Stomach smooth muscle (tissue), 2 donors: ENCODE measurements at regions not wholly inside any gene's neighbourhood (a gene's known extent, or its start where the extent isn't known, plus 50 kb on each side); places are given as distances from the start of the nearest gene placed in this dataset.

Experiments
- H3K27ac ChIP-seq: one replicate; pipeline ENCODE4 v1.7.0; 2013; ENCODE audit warnings: mild to moderate bottlenecking, low read length, inconsistent platforms
- H3K27me3 ChIP-seq, 2 donors: one replicate each; pipeline ENCODE4 v1.7.0; 2013; ENCODE audit warnings: low read length in 2 of 2; ENCODE audit not compliant: insufficient read depth in 2 of 2, control insufficient read depth in 1 of 2
- H3K36me3 ChIP-seq, 2 donors: one replicate each; pipeline ENCODE4 v1.7.0; 2013; ENCODE audit warnings: low read length in 2 of 2; ENCODE audit not compliant: control insufficient read depth in 2 of 2, insufficient read depth in 2 of 2
- H3K4me1 ChIP-seq: one replicate; pipeline ENCODE4 v1.7.0; 2013; ENCODE audit warnings: low read length; ENCODE audit not compliant: control insufficient read depth, insufficient read depth
- H3K4me3 ChIP-seq, 2 donors: one replicate each; pipeline ENCODE4 v1.7.0; 2013; ENCODE audit warnings: low read length in 2 of 2
- H3K9ac ChIP-seq, 2 donors: one replicate each; pipeline ENCODE4 v1.7.0; 2013; ENCODE audit warnings: low read length in 2 of 2, mild to moderate bottlenecking in 1 of 2
- H3K9me3 ChIP-seq, 2 donors: one replicate each; pipeline ENCODE4 v1.7.0; 2013; ENCODE audit warnings: low read length in 2 of 2; ENCODE audit not compliant: control insufficient read depth in 2 of 2
- donor health status: healthy.
- donor health status: Pancreatic carcinoma.

DNA sequence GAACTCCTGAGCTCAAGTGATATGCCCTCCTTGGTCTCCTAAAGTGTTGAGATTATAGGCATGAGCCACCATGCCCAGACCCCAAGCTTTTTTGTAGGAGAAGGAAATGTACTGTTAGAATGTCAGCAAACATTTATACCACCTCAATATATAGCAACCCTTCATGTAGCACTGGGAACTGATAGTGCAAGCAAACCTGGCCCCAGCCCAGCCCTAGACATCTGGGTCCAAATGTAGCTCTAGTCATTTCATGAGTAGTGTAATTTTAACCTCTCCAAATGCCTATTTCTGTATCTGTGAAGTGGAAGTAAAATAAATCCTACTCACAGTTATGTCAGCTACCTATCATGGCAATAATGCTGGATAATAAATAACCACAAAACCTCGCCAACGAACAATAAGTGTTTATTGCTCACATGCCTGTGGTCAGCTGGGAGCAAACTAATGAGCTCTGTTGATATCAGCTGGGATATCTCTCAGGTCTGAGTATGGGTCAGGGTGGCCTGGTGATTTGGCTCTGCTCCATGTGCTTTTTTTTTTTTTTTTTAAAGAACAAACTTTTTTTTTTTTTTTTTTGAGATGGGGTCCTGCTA lies 180.4 kb downstream of the CD8B2 start:
- no peak overlapping the region for H3K27ac ChIP-seq
- no peaks in the 10 kb centered on the region for H3K27me3 ChIP-seq
- no peak overlapping the region for H3K9ac ChIP-seq
- H3K4me3 ChIP-seq: no peak overlapping the region
- H3K9me3 ChIP-seq: peaks cover 2 to 5% of the 10 kb centered on the region in 2 donors
- H3K36me3 ChIP-seq: no peaks in the 10 kb centered on the region
- no peaks in the 10 kb centered on the region for H3K4me1 ChIP-seq

DNA sequence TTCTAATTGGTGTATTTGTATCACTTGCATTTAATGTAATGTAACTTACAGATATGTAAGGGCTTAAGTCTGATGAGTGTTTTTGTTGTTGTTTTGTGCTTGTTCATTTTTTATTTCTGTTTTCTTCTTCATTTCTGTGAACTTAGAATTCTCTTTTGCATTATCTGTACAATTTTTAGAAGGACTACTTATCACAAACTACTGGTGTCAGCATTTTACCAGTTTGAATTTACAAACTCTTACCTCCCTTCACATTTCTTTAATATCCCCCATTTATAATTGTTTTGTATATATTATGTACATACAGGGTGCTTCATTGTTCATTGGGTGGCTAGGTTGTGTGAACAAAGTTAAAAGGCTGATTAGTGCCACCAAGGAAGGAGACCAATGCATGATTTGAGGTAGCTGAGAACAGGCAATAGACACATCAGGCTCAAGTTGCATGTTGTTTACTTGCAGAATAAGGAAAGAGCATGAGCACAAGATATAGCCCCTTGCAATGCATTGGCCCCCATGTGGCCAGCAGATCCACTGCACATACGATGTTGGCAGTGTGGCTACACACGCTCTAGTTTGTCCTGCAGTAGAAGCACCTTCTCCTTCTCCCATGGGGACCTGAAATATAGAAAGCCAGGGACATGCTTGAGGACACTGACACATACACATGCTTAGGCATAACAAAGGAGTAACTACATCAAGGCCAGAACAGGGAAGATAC lies 198.2 kb downstream of the CD8B2 start:
- no peaks in the 10 kb centered on the region for H3K4me1 ChIP-seq
- no peaks in the 10 kb centered on the region for H3K36me3 ChIP-seq
- H3K9me3 ChIP-seq: no peaks in the 10 kb centered on the region
- no peaks in the 10 kb centered on the region for H3K27me3 ChIP-seq
- H3K27ac ChIP-seq: no peak overlapping the region
- H3K9ac ChIP-seq: no peak overlapping the region
- H3K4me3 ChIP-seq: no peak overlapping the region

DNA sequence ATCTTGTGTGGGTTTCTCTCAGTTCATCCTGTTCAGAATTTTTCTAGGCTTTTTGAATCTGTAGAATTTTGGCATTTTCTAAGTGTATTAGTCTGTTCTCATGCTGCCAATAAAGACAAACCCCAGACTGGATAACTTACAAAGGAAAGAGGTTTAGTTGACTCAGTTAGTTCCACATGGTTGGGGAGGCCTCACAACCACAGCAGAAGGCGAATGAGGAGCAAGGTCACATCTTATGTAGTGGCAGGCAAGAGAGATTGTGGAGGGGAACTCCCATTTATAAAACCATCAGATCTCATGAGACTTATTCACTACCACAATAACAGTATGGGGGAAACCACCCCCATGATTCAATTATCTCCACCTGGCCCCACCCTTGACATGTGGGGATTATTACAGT lies 199.2 kb downstream of the ST6GAL2 start:
- Histone ChIP-seq H3K4me3 (no peak overlapping the region), H3K4me1 (no peaks in the 10 kb centered on the region), H3K27ac (no peak overlapping the region), H3K9me3 (no peaks in the 10 kb centered on the region), H3K36me3 (no peaks in the 10 kb centered on the region), H3K9ac (no peak overlapping the region), H3K27me3 (no peaks in the 10 kb centered on the region)

- Histone ChIP-seq H3K4me1 (no peaks in the 10 kb centered on the region), H3K27me3 (no peaks in the 10 kb centered on the region), H3K36me3 (no peaks in the 10 kb centered on the region), H3K9me3 (no peaks in the 10 kb centered on the region), H3K4me3 (no peak overlapping the region), H3K27ac (no peak overlapping the region), H3K9ac (no peak overlapping the region)
These were observed 190.9 kb downstream of the ST6GAL2 start for GRCh38 chr2:106694964-106695470.

- H3K9ac ChIP-seq: no peak overlapping the region
- no peaks in the 10 kb centered on the region for H3K9me3 ChIP-seq
- H3K36me3 ChIP-seq: no peaks in the 10 kb centered on the region
- no peaks in the 10 kb centered on the region for H3K27me3 ChIP-seq
- no peak overlapping the region for H3K4me3 ChIP-seq
- no peaks in the 10 kb centered on the region for H3K4me1 ChIP-seq
- no peak overlapping the region for H3K27ac ChIP-seq
These were observed 190.0 kb downstream of the ST6GAL2 start for GRCh38 chr2:106695919-106696318.

GRCh38 chr2:106700616-106701015 lies 185.4 kb downstream of the ST6GAL2 start:
- no peaks in the 10 kb centered on the region for H3K4me1 ChIP-seq
- H3K27ac ChIP-seq: no peak overlapping the region
- H3K9ac ChIP-seq: no peak overlapping the region
- H3K36me3 ChIP-seq: no peaks in the 10 kb centered on the region
- no peaks in the 10 kb centered on the region for H3K27me3 ChIP-seq
- no peak overlapping the region for H3K4me3 ChIP-seq
- H3K9me3 ChIP-seq: no peaks in the 10 kb centered on the region

- no peak overlapping the region for H3K27ac ChIP-seq
- H3K9ac ChIP-seq: no peak overlapping the region
- H3K9me3 ChIP-seq: no peaks in the 10 kb centered on the region
- H3K4me1 ChIP-seq: no peaks in the 10 kb centered on the region
- no peaks in the 10 kb centered on the region for H3K36me3 ChIP-seq
- no peak overlapping the region for H3K4me3 ChIP-seq
- no peaks in the 10 kb centered on the region for H3K27me3 ChIP-seq
These were observed 184.6 kb downstream of the ST6GAL2 start for GRCh38 chr2:106701203-106702022.

DNA sequence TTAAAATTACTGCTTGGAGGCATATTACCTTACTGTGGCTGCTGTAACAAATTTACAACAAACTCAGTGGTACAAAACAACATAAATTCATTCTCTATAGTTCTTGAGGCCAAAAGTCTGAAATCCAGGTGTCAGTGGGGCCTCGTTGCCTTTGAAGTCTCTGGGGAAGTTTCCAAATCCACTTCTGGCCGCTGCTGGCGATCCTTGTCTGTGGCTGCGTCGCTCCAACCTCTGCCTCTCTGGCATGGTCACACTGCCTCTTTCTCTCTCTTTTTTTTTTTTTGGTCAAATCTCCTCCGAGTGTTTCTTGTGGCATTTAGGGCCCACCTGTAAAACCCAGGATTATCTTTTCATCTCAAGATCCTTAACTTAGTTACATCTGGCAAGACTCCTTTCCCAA lies 182.8 kb downstream of the ST6GAL2 start:
- no peaks in the 10 kb centered on the region for H3K27me3 ChIP-seq
- no peak overlapping the region for H3K27ac ChIP-seq
- H3K9ac ChIP-seq: no peak overlapping the region
- no peaks in the 10 kb centered on the region for H3K36me3 ChIP-seq
- no peaks in the 10 kb centered on the region for H3K4me1 ChIP-seq
- H3K9me3 ChIP-seq: no peaks in the 10 kb centered on the region
- no peak overlapping the region for H3K4me3 ChIP-seq

DNA sequence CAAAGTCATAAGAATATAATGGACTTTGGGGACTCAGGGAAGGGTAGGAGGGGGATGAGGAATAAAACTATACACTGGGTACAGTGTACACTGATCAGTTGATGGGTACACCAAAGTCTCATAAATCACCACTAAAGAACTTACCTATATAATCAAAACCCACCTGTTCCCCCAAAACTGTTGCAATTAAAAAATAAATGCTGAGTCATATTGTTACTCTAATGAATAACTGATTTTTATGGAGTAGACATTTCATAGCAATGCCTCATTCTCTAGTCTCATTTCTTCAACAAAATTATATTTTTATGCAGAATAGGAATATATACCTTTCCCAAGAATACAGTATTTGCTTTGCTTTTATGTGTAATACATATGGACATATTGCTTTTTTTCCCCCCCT lies 181.2 kb downstream of the ST6GAL2 start:
- H3K27ac ChIP-seq: no peak overlapping the region
- H3K4me1 ChIP-seq: no peaks in the 10 kb centered on the region
- no peak overlapping the region for H3K4me3 ChIP-seq
- no peak overlapping the region for H3K9ac ChIP-seq
- no peaks in the 10 kb centered on the region for H3K27me3 ChIP-seq
- H3K36me3 ChIP-seq: no peaks in the 10 kb centered on the region
- no peaks in the 10 kb centered on the region for H3K9me3 ChIP-seq

DNA sequence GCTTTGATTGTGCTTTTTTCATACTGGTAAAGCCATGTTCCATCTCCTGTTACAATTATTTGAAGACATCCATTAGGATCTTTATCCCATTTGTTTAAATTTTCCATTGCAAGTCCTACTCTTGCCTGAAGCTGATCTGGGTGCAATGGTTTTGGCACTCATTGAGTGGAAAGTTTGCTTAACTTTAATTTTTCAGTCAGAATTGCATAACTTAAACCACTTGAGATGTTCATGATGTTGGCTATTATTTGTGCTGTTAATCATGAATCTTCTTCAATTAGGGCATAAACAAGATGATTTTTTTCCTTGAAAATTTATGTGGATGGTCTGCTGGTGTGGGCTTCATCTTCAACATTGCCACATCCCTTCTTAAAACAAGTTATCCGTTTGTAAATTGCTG lies 180.1 kb downstream of the ST6GAL2 start:
- Histone ChIP-seq H3K27me3 (no peaks in the 10 kb centered on the region), H3K9ac (no peak overlapping the region), H3K27ac (no peak overlapping the region), H3K4me1 (no peaks in the 10 kb centered on the region), H3K9me3 (no peaks in the 10 kb centered on the region), H3K36me3 (no peaks in the 10 kb centered on the region), H3K4me3 (no peak overlapping the region)
